ENCODE measurements at regions not wholly inside any gene's neighbourhood (a gene's known extent, or its start where the extent isn't known, plus 50 kb on each side); places are given as distances from the start of the nearest gene placed in this dataset.

DNA sequence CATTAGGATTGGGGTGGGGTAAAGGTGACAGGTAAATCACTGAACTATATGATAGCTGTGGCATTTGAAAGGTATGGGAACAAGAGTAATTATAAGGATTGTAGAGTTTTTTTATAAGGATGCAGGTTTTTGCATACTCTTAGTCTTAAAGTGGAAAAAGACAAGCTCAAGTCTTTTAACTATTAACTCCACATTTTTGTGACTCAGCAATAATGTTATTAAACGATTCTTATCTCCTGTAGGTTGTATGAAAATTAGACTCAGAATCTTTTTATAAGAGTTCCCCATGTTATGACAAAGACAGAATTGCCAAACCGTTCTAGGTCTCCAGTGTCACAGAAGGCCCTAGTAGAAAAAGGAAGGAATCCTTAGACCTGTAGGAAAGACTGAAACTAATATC is 49.9 kb upstream of the TTLL7 start:
- TF ChIP-seq YY1 (IDR thresholded peaks at IDR 0.05; ENCODE audit: insufficient read depth, insufficient read length) (no peak), ZNF274 (IDR thresholded peaks at IDR 0.05; ENCODE audit: low read depth, low read length) (no peak), SUZ12 (IDR thresholded peaks at IDR 0.05; ENCODE audit: extremely low read depth, insufficient read depth, insufficient read length) (no peak)
- Histone ChIP-seq H3K27me3 (ENCODE audit: insufficient read depth, insufficient read length) (no peaks in the 10 kb centered on the region), H3K9me3 (ENCODE audit: insufficient read depth, low read length) (no peaks in the 10 kb centered on the region), H3K9ac (ENCODE audit: insufficient read length, low read depth) (no peak overlapping the region), H3K4me3 (ENCODE audit: insufficient read length, low read depth) (no peak overlapping the region), H3K36me3 (ENCODE audit: insufficient read depth, insufficient read length, low read length) (no peaks in the 10 kb centered on the region), H3K4me1 (ENCODE audit: insufficient read depth, insufficient read length) (no peaks in the 10 kb centered on the region)
- DNase-seq (ENCODE audit: low read depth, low spot score), result no peak

Data from NT2/D1 (cell line).